HFF-Myc (cell line): ENCODE measurements at regions not wholly inside any gene's neighbourhood (a gene's known extent, or its start where the extent isn't known, plus 50 kb on each side); places are given as distances from the start of the nearest gene placed in this dataset.

Source experiments
- DNase-seq: peaks from one replicate; pipeline ENCODE4 v3.0.0-alpha.2; 2011; ENCODE audit warnings: low read depth; ENCODE audit errors: extremely low read depth
- H3K4me3 ChIP-seq: replicated peaks from 2 replicates; pipeline ENCODE4 v1.5.1; 2011; ENCODE audit warnings: low read depth, mild to moderate bottlenecking, control low read depth, low read length
- TF ChIP-seq, protein P1 (sequence below): IDR thresholded peaks from 2 replicates; pipeline ENCODE4 v1.5.1; 2012; ENCODE audit warnings: mild to moderate bottlenecking, low read depth, low read length, control low read depth; ENCODE audit errors: missing control alignments

- H3K4me3 ChIP-seq = no peak overlapping the region
- no peak for DNase-seq
- TF ChIP-seq, protein P1, sequence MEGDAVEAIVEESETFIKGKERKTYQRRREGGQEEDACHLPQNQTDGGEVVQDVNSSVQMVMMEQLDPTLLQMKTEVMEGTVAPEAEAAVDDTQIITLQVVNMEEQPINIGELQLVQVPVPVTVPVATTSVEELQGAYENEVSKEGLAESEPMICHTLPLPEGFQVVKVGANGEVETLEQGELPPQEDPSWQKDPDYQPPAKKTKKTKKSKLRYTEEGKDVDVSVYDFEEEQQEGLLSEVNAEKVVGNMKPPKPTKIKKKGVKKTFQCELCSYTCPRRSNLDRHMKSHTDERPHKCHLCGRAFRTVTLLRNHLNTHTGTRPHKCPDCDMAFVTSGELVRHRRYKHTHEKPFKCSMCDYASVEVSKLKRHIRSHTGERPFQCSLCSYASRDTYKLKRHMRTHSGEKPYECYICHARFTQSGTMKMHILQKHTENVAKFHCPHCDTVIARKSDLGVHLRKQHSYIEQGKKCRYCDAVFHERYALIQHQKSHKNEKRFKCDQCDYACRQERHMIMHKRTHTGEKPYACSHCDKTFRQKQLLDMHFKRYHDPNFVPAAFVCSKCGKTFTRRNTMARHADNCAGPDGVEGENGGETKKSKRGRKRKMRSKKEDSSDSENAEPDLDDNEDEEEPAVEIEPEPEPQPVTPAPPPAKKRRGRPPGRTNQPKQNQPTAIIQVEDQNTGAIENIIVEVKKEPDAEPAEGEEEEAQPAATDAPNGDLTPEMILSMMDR = no peak
Measured at GRCh38 chr7:88681682-88682081, 77.8 kb upstream of the ZNF804B start.

- TF ChIP-seq, protein P1 = no peak
- no peak for DNase-seq
- H3K4me3 ChIP-seq = no peak overlapping the region
Measured at GRCh38 chr7:88670536-88670935, 89.0 kb upstream of the ZNF804B start.

GRCh38 chr7:88669913-88670312, 89.6 kb upstream of the ZNF804B start:
- H3K4me3 ChIP-seq = no peak overlapping the region
- TF ChIP-seq, protein P1 = no peak

GRCh38 chr7:88668591-88668990, 90.9 kb upstream of the ZNF804B start:
- no peak for DNase-seq
- TF ChIP-seq, protein P1 = no peak
- no peak overlapping the region for H3K4me3 ChIP-seq

More at GRCh38 chr7:88669913-88670312, 89.6 kb upstream of the ZNF804B start:
- DNase-seq = no peak

GRCh38 chr7:88666626-88667025, 92.9 kb upstream of the ZNF804B start:
- H3K4me3 ChIP-seq = no peak overlapping the region
- TF ChIP-seq, protein P1 = no peak
- DNase-seq = no peak

DNA sequence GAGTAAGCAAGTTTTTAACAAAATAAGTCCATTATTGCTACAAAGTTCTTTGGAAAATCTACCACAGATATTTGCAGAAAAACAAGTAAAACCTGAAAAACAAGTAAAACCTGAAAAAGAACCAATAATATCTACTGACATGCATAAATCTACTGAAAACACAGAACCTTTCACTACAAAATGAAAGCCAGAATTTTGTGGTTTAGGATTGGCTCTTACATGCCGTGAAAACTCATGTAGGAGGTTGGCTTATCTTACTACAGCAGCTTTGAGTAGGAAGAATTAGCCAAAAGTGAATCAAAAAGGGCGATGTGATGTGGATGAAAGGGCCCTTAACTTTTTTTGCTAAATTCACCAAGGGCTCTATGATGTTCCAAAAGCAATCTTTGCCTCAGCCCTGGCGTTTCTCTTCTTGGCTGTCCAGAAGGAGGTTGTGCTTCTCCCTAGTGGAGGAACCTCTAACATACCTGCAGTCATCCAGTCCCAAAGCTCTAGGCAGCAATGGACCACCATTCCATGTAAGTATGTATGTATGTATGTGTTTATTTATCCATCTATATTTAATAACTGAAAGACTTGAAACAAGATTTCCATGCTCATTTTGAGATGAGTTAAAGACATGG, 93.5 kb upstream of the ZNF804B start:
- no peak overlapping the region for H3K4me3 ChIP-seq
- DNase-seq = no peak
- TF ChIP-seq, protein P1 = no peak
